HG03045 (cell line): ENCODE measurements at regions not wholly inside any gene's neighbourhood (a gene's known extent, or its start where the extent isn't known, plus 50 kb on each side); places are given as distances from the start of the nearest gene placed in this dataset.

Experiments used
- ATAC-seq: cut with Tn5 transposase; IDR thresholded peaks from one replicate; pipeline ENCODE4 v1.9.1; 2021; ENCODE audit warnings: mild to moderate bottlenecking, moderate library complexity; ENCODE audit not compliant: unreplicated experiment

DNA sequence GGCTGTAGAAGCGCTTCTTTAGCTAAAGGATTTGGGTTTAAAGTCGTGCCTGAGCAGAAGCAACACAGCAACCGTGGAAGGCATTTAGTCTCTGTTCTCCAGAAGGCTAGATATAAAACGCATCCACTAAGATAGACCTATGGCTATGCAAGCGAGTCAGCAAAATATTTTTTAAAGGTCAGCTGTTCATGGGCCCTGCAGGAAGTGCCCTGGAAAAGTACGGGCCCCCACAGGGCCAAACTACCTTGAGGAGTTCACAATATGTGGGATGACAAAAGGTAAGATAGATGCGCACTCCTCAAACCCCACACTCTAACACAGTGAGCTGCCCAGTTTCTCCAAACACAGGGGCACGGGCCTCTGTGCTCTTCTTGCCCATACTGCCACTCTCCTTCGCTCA lies 261.6 kb downstream of the VPS13C start:
- ATAC-seq: no peak

DNA sequence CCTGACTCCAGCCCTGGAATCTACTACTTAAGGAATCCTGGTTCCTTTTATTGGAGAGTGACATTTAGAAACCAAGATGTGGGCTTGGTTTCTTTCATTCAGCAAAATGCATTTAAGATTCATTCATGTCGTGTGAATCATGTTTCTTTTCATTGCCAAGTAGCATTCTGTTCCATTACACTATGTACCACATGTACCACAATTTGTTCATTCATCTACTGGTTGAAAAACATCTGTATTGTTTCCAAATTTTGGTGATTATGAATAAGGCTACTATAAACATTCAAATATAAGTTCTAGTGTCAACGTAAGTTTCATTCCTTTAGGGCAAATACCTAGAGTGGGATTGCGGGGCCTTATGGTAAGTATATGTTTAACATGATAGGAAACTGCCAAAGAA lies 264.2 kb downstream of the VPS13C start:
- ATAC-seq: no peak

DNA sequence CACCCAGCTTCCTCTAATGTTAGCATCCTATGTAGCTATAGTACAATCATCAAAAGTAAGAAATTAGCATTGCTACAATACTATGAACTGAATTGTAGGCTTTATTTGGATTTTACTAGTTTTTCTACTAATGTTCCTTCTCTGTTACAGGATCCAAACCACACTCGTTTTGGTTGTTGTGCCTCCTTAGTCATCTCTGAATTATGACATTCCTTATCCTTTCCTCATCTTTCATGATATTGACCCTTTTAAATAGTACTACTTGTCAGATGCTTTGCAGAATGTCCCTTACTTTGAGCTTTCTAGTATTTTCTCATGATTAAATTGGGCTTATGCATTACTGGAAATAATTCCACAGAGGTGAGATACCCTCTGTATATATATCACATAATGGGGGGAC lies 265.4 kb downstream of the VPS13C start:
- ATAC-seq: no peak

DNA sequence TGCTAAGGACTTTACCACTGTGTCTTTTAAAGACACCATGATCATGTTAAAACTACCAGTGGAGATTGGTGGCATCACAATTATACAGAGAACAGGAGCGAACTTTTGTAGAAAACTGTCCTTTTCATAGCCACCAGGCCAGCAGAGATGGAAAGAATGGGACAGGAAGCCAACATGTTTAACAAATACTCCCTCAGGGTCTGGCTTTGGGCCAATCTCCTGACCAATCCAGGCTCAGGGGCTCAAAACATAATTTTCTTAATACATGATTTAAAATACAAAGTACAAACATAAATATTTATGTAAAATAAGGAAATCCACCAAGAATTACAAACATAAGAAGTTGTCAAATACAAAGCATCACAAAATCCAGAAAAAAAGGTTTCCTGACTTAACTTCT lies 266.0 kb downstream of the VPS13C start:
- ATAC-seq: no peak

DNA sequence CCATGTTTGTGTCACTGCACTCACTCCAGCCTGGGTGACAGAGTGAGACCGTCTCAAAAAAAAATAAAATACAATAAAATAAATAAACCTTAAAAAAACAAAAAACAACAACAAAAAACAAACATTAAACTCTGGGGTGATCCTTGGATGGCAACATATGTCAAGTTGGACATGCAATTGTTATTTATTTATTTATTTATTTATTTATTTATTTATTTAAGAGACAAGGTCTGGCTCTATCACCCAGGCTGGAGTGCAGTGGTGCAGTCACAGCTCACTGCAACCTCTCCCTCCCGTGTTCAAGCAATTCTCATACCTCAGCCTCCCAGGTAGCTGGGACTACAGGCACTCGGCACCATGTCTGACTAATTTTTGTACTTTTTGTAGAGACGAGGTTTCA lies 275.5 kb downstream of the VPS13C start:
- ATAC-seq: no peak

DNA sequence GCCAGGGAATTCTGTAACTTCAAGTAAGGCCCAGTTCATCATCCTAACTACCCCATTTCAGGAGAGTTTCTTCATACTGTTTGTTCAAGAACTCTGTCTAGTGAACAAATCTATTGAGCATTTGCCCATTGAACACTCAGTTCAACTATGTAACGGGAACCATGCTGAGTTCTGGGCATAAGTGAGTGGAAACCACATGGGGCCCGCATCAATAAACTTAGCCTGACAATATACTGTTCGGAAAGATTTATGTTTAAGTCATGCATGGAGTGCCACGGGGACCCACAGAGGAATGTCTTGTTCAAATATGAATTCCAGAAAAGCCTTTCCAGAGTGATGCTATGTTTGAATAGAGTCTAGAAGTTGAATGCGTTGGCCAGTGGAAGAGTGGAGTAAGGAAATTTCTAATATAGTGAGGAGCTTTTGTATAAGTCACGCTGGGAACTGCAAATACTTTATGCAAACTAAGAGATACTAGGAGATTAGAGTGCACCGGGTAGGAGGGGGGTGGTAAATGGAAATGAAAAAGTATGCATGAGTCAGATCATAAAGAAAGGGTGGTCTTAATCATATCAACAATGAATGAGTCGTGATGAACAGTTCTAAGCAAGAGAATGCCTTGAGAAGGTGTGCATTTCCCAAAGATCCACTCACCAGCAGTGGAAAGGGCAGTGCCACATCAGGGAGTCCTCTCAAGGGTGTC lies 279.8 kb downstream of the VPS13C start:
- no peak for ATAC-seq

DNA sequence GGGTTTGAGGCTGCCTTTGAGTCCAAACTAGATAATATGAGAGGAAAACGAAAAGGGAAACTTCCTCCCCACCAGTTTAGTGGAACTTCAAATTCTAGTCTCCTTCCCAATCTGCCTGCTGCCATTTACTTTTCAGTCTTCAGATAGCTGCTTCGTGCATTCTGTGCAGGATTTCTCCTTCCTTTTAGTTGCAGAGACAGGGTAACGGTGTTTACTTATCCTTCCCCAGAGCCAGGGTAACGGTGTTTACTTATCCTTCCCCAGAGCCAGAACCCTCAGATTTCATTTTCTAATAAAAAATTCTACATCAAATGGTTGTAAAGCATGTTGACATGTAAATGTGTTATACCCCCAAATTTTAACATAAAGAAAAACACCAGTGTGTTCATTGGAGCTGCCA lies 282.6 kb downstream of the VPS13C start:
- ATAC-seq: no peak

DNA sequence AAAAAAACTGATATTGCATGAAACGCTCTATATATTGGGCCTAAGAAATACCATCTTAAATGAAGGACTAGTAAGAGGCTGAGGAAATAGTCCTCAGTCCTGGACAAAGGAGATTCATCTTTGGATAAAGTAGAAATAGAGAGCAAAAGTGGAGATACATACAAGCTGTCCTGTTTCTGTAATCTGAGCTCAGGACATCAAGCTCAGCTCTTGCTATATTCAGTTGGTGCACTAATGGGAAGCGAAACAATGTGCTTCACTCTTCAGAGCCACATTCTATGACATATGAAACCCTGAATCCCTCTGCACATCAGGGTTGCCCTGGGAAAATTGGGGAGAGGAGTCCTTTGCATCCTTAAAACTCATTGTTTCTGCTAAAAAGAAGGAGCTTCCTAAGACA lies 290.7 kb downstream of the VPS13C start:
- no peak for ATAC-seq

DNA sequence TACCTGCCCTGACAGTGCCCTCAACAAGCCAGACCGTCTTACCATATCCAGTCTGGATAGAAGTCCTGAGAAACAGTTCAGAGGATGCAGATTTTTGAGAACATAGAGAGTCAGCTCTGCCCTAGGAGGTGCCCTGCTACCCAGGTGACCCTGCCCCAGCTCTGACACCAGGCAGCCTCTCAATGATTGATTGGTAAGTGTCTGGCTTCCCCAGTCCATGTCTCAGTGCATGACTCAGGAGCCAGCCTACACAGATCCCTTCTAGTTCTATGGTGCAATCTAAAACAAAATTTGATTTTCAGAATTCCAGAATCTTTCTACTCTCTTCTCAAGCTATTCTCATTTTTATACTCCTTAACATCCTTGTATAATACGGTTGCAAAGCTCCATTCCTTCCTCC lies 292.1 kb downstream of the VPS13C start:
- no peak for ATAC-seq

DNA sequence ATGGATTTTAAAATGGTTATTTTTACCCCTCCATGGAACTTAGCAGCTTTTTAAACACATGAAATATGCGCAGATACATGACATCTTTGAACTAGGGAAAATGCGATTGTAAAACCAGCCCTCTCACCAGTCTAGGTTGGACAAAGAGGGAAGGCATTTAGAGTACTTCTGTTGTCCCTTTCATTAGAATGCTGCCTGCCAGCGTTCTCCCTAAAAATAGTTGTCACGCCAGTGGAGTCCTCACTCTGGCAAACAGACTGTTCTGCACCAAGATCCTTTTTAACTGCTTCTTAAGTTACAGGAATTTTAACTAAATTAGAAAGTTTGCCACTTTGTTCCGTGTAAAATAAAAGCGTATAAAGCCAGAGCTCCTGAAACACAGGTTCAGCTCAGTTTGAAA lies 295.3 kb downstream of the VPS13C start:
- no peak for ATAC-seq

DNA sequence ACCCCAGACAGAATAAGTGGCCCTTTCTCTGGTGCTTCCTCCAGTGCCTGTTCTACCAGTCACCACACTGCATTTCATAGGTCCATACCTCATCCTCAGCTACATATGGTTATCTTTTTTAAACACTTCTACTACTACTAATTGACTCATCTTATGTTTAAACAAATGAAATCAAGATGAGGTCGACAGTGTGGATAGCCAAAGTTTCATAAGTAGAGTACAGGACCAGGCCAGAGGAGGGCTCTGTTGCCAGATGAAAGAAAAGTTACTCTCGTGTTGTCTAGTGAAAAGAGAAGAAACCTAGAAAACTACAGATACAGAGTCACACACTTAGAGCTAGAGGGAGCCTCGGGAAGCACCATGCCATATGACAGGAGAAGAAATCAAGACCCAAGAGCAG lies 296.1 kb downstream of the VPS13C start:
- no peak for ATAC-seq

DNA sequence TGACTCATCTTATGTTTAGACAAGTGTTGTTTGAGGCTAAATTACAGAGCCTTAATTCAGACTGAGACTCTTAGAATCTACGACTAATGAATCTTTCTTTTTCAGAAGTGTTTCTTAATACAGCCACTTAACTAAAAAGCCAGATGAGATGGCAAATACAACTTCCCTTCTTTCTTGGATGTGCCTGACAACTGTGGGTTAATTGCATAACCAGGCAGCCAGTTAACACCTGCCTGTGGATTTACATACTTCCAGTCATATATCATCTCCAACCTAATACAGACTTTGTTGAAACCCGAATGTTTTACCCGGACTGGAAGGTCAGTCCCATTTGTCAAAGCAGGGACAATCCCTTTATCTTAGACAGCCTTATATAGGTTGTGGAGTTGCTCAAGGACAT lies 297.6 kb downstream of the VPS13C start:
- ATAC-seq: no peak

DNA sequence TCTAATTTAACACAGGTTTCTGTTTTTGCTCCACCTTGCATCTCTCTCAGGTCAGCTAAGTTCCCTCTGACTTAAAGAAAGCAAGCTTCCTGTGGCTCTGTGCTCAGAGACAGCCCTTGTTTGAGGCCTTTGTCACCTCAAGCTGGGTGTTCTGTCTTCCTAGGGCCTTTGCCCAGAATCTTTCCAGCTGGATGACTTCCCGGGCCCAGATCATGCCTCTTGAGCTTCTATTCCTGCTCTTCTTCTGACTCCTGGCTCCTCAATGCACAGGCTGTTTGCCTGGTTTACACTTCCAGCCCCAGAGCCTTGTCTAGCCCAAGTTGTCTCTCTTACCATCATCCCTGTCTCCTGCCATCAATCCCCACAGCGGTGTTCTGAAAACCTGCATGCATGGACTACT lies 300.6 kb downstream of the VPS13C start:
- no peak for ATAC-seq

DNA sequence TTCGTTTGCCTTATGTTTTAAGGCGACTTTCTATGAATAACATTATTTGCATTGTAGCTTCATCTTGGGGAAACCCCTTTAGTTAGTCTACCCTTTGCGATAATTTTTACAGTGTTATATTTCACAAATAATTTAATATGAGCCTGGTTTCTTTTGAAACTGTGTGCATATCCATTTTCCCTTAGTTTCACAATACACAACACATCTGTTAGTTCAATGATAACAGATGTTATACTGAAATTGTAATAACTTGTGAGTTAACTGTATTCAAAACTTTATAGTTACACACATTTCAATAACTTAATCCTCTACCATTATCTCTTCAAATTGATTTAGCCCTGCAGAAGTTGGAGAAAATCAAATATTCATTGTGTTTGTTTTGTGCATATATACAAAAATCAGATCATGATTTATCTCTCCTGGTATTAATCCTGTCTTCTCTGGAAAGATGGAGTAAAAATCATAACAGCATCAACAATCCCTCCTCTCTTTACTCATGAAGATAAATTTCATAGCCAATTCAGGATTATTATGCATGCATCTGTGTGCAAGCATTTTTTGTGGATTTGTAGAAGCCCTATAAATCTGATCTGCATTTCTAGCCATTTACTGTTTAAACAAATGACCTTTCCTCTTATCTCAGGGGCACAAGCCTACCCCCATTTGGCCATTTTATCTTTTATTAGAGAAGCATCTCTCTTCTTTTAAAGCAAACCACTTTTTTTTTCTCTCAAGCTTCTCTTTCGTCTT lies 304.0 kb downstream of the VPS13C start:
- ATAC-seq: no peak

DNA sequence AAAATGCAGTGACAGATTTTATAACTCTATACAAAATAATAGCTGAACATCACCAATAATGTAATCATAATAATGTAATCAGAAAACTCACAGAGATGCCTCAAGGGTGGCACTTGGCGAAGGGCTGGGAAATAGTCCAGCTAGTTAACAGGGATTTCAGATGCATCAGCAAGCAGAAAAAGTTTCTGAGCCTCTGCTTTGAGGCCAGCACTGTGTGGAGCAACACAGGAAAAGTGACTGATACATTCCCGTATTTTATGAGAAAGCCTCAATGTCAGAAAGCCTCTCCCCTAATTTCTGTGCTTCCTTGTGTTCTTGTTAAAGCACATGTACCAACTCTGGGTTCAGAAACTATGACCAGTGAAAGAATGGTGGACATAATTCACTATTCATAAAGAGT lies 304.8 kb downstream of the VPS13C start:
- no peak for ATAC-seq

DNA sequence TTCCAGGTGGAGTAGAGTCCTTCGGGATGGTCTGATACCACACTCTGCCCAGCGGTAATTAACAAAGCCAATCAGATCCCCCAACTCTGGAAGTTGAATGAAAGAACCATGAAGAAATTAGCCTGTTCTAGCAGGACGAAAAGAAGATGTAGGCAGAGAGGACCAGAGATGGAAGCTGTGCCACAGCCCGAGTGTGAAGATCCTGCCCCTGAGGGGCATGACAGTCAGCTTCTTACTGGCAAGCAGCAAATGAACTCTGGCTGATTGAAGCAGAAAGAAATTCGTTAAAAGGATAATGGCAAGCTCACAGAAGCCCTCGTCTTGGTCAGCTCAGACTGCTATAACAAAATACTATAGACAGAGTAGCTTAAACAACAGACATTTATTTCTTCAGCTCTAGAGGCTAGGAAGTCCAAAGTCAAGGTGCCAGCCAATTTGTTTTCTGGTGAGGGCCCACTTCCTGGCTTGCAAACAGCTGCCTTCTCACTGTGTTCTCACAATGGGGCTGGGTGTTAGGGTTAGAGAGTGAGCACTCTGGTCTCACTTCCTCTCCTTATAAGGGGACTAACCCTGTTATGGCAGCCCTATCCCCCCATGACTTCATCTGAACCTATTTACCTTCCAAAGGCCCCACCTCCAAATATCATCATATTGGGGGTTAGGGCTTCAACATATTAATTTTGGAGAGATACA lies 307.1 kb downstream of the VPS13C start:
- no peak for ATAC-seq

DNA sequence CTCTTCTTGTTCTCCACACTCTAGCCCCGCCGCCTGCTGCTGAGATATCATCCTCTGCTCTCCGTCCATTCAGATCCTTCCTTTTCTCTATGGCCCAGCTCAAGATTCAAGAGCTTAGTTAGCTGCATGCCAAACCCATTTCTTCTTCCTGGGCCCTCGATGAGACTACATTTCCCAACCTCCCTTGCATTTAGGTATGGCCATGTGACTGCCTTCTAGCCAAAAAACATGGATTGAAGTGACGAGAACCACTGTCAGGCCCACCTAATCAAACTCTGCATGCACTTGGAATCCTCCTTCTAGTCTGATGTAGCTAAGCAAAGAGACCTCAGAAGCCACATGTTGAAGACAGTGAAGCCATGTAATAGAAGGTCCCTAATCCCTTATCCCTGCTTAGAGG lies 308.2 kb downstream of the VPS13C start:
- ATAC-seq: no peak

DNA sequence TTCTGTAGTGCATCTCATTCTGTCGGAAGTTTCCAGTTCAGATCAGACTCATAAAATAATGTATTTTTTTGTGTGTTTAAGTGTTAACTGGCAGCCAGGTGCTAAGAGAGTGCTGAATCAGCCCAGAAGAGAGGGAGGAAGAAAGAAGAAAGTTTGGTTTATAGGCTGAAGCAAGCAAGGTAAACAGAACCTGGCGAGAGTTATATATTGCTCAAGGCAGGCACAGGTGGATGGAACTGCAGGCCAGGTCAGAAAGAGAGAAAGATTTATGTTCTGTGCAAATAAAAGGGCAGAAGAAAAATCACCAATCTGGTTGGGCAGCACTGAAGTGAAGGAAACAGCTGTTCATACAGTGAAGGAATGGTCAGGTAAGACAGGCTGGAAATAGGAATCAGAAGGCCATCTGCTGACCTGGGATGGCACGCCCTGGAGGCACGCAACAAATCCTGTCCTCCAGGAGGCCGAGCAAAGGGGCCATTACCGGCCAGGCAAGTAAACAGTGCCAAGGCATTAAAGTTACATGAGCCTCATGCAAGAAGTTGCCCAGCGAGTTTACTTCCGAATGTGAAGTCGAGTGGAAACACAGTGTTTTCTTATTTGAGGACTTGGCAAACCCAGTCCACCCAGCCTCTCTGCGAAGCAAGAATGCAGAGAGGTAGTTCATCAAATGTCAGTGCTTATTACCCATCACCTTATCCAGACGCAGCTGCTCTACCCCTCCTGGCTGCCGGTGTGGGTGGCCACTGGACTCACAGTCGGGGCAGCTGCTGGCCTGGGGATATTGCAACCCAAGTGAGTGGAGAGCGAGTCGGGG lies 309.8 kb downstream of the VPS13C start:
- ATAC-seq: no peak

DNA sequence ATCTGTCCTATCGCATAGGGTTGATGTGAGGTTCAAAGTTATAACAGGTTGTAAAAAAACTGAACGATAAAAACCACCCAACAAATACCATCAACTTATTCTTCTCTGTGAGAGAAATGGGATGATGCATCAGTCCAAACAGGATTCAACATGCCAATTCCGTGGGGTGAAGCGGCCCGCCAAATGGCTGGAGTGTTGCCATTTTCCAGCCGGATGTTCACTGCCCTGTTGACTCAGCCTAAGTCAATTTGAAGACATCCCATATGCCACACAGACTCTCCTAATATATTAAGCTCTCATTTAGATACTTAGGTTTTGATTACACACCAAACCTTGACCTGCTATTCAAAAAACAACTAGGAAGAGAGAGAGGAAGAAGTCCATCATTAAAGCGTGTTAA lies 311.1 kb downstream of the VPS13C start:
- ATAC-seq: no peak

DNA sequence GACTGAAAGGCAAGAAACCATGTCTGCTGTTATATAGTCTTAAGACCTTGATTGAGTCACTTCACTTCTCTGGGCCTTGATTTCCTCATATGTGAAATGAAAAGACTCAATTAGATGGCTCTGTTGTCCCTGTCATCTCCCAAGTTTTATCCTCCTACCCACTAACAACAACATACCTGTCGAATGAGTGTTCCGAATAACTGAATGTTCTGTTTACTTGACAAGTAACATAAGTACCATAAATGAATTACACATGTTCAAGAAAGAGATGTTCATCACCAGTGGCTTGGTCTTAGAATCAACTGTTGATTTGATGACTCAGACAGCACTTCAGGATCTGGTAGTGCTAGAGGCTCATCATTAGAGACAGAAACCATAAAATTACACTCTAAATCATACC lies 311.7 kb downstream of the VPS13C start:
- no peak for ATAC-seq

DNA sequence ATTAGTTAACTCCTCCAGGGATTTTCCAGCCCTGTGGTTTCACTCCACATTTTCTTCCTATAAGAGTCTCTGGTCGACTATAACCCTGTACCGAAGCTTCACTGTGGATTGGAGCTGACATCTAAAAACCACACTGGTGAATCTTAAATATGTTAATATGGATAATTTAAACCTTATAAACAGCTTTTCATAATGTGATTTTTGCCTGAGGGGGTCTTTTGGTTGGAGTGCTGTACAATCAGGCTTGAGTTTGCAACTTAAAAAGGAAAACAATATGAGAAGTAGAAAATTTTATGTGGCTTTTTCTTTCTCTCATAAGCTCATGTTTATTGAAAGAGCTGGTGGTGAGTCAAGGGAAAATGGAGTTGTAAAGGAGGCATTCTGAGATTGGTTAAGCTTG lies 313.7 kb downstream of the VPS13C start:
- ATAC-seq: no peak
